Muscle layer of duodenum (tissue), 2 donors: ENCODE measurements at regions not wholly inside any gene's neighbourhood (a gene's known extent, or its start where the extent isn't known, plus 50 kb on each side); places are given as distances from the start of the nearest gene placed in this dataset.
"Not testable (repeated sequence)": the region's sequence is repeated elsewhere in the genome, so short reads cannot be mapped to it uniquely, and the experiment has no call there.

Source experiments
- H3K27ac ChIP-seq: one replicate; pipeline ENCODE4 v1.7.0; 2013; ENCODE audit warnings: mild to moderate bottlenecking, low read length
- H3K27me3 ChIP-seq: one replicate; pipeline ENCODE4 v1.7.0; 2013; ENCODE audit warnings: low read depth, mild to moderate bottlenecking, control low read depth, low read length
- H3K36me3 ChIP-seq, 2 donors: one replicate each; pipeline ENCODE4 v1.7.0; 2013; ENCODE audit warnings: low read length in 2 of 2, control low read depth in 1 of 2, mild to moderate bottlenecking in 1 of 2; ENCODE audit not compliant: insufficient read depth in 2 of 2, control insufficient read depth in 1 of 2
- H3K4me1 ChIP-seq, 2 donors: one replicate each; pipeline ENCODE4 v1.7.0; 2013; ENCODE audit warnings: low read length in 2 of 2, mild to moderate bottlenecking in 2 of 2, control low read depth in 1 of 2, moderate library complexity in 1 of 2; ENCODE audit not compliant: insufficient read depth in 2 of 2, control insufficient read depth in 1 of 2
- H3K4me3 ChIP-seq, 2 donors: one replicate each; pipeline ENCODE4 v1.7.0; 2013; ENCODE audit warnings: low read length in 2 of 2, low read depth in 1 of 2, mild to moderate bottlenecking in 1 of 2
- H3K9me3 ChIP-seq, 2 donors: one replicate each; pipeline ENCODE4 v1.7.0; 2013; ENCODE audit warnings: low read length in 2 of 2, control low read depth in 1 of 2, mild to moderate bottlenecking in 1 of 2; ENCODE audit not compliant: control insufficient read depth in 1 of 2
- donor health status: healthy.

DNA sequence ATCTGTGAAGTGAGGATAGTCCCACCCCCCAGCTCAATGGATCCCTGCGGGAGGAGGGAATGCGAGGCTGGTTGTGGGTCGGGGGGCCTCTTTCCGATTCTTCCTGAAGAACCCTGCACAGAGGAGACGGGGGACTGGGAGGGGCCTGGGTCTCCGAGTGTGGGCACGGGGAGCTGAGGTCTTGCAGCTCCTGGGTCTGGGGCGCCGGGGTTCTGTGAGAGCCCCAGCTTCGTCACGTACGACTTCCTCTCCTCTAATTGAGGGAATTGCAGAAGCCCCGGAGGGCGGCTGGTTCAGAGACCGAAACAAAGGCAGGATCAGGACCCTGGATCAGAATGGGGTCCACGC, 66.6 kb downstream of the DIO3 start:
- Histone ChIP-seq H3K9me3 (no peaks in the 10 kb centered on the region), H3K4me1 (peaks cover 0 to 13% of the 10 kb centered on the region in 2 donors), H3K27ac (no peak overlapping the region), H3K36me3 (no peaks in the 10 kb centered on the region), H3K4me3 (no peak overlapping the region), H3K27me3 (no peaks in the 10 kb centered on the region)

DNA sequence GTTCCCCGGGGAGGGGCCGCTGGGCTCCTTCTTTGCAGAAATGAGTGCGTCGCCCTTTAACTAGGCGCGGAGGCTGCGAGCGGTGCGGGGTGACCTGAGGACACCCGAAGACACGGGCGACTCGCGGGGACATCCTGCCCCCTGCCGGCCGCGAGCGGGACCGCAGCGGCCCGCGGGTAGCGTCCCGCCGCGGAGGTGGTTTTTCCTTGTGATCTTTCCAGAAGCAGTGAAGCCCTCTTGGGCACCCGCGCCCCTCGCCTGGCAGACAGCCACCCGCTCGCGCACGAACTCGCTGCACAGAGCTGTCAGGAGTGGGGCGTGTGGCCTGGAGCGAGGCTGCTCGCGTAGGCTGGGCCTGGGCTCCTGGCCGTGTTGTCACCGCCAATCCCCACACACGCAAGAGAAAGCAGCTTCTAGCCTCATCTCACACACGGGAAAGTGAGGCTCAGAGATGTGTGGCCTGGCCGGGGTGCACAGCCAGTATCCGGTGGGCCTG, 67.2 kb downstream of the DIO3 start:
- H3K9me3 ChIP-seq, result no peaks in the 10 kb centered on the region
- no peaks in the 10 kb centered on the region for H3K27me3 ChIP-seq
- H3K36me3 ChIP-seq, result no peaks in the 10 kb centered on the region
- H3K4me1 ChIP-seq, result peaks cover 0 to 13% of the 10 kb centered on the region in 2 donors
- H3K27ac ChIP-seq, result no peak overlapping the region
- peak overlapping the region; percentile 7 to 30 for H3K4me3 ChIP-seq

DNA sequence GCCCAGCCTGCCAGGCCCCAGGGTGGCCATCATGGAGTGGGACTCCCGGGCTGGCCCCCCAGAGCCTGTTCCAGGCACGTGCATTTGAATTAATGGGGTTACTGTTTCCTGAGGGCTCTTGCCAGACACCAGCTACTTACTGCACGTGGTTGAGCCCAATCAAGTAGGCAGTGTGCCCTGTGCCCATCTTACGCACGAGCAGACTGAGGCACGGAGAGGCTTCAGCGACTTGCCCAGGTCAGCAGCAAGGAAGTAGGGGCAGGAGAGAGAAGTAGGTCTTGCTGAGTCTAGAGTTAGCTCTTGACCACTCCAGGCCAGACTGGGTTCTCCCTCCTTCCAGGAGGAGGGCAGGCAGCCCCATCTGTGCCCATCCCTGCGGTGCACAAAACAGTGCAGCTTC, 67.7 kb downstream of the DIO3 start:
- H3K4me3 ChIP-seq, result peak overlapping the region; percentile 7 to 30
- no peaks in the 10 kb centered on the region for H3K27me3 ChIP-seq
- no peak overlapping the region for H3K27ac ChIP-seq
- H3K4me1 ChIP-seq, result peaks cover 0 to 13% of the 10 kb centered on the region in 2 donors
- no peaks in the 10 kb centered on the region for H3K9me3 ChIP-seq
- no peaks in the 10 kb centered on the region for H3K36me3 ChIP-seq

DNA sequence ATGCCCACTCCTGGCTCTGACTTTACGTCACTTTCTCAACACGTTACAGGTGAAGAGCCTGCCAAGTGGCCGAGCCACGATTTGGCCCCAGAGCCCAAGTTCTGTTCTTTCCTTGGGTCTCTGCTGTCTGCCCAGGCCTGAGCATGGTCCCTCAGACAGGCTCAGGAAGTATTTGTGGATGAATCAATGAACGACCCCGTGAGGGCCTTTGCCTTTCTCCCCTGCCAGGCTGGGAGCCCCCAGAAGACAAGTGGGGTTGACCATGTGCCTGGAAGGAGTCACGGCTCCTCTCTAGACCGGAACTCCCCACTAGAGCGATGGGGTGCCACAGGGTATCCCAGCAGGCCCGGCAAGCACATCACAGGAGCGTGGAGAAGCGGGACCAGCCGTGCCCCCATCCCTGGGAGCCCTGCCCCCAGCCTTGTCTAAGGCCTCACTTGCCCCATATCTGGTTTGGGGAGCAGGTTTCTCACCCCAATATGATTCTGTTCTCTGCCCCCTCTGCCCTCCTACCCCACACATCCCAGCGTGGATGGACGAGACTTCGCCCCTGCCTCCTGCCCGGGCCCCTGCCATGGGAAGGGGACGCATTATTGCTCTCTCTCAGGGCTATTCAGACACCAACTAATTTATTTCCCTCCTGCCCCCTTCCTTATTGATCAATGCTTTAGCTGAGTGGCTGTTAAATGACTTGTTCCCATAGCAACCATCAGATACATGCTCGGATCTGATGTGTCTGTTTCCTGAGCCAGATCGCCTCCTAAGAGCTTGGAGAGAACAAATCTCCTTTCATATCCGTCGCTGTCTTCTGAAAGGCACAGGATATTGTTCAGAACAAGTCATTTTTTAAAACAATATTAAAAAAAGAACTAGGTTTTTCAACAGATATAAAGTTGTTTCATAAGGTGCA, 69.0 kb downstream of the DIO3 start:
- no peak overlapping the region for H3K4me3 ChIP-seq
- H3K27ac ChIP-seq, result no peak overlapping the region
- H3K4me1 ChIP-seq, result peaks cover 0 to 13% of the 10 kb centered on the region in 2 donors
- no peaks in the 10 kb centered on the region for H3K27me3 ChIP-seq
- H3K9me3 ChIP-seq, result no peaks in the 10 kb centered on the region
- H3K36me3 ChIP-seq, result no peaks in the 10 kb centered on the region

DNA sequence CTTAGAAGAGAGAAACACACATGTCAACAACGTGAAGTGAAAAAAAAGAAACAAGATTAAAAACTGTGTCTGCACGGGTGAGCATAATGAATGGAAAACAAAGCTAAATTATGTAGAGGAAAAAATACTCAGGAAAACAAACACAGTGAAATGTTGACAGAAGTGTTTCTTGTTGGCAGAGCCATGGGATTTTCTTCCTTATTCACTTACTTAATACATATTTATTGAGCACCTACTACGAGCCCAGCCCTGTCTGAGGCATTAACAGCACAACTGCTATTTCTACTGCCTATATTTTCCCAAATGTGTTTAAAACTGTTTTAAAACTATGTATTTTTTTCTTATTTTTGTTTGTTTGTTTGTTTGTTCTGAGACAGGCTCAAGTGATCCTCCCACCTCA, 69.9 kb downstream of the DIO3 start:
- no peak overlapping the region for H3K4me3 ChIP-seq
- no peaks in the 10 kb centered on the region for H3K36me3 ChIP-seq
- H3K27ac ChIP-seq, result no peak overlapping the region
- peaks cover 0 to 13% of the 10 kb centered on the region in 2 donors for H3K4me1 ChIP-seq
- H3K9me3 ChIP-seq, result no peaks in the 10 kb centered on the region
- H3K27me3 ChIP-seq, result peaks cover 5% of the 10 kb centered on the region

DNA sequence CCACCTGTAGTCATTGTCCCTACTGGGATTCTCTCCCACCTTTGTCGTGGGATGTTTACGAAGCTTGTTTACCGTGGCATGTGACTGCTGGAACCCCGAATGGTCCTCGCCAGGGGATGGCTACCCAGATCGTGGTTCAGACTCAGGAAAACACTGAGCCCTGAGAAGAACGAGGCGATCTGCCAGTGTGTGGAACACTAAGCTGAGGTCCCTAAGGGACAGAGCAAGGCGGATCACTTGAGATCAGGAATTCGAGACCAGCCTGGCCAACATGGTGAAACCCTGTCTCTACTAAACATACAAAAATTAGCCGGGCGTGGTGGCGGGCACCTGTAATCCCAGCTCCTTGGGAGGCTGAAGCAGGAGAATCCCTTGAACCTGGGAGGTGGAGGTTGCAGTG, 70.7 kb downstream of the DIO3 start:
- H3K36me3 ChIP-seq, H3K27ac ChIP-seq, H3K9me3 ChIP-seq, H3K27me3 ChIP-seq, H3K4me3 ChIP-seq: not testable (repeated sequence)
- H3K4me1 ChIP-seq, result peaks cover 0 to 13% of the 10 kb centered on the region in 2 donors

DNA sequence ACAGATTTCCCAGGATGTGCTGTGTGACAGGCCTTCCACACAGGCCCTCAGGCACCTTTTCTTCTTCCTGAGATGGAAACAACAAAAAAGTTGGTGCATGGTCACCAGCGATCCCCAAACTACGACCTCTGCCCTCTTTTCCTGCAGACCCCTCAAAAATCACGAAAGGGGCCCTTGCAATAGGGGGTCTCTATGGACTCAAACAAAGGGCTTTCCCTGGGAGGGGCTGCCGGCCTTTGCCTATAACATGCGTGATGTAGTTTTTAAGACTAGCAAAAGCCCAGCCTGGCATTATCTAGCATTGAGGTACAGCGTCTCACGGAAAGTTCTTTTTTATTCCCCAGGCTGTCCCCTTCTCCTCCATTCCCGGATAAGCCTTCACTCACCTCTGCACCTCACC, 71.2 kb downstream of the DIO3 start:
- no peaks in the 10 kb centered on the region for H3K36me3 ChIP-seq
- no peak overlapping the region for H3K27ac ChIP-seq
- no peaks in the 10 kb centered on the region for H3K9me3 ChIP-seq
- peaks cover 5% of the 10 kb centered on the region for H3K27me3 ChIP-seq
- H3K4me3 ChIP-seq, result no peak overlapping the region
- H3K4me1 ChIP-seq, result peaks cover 0 to 13% of the 10 kb centered on the region in 2 donors

DNA sequence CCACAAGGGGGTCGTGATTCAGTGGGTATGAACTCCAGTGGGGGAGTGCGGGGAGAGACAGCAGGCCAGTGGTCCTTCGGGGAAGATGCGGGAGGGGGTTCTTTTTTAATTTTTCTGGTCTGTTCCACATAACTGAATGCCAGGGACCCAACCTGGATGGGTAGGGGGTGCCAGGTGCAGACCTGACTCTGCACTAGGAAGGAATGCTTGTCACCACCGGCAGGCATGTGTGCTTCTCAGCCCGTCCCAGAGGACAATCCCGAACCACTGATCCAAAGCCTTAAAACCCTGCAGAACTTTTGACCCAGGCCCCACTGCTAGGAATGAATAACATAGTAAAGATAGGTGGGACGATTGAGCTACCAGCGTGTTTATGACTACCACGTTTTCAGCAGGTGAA, 72.0 kb downstream of the DIO3 start:
- Histone ChIP-seq H3K36me3 (no peaks in the 10 kb centered on the region), H3K27me3 (peaks cover 5% of the 10 kb centered on the region), H3K27ac (no peak overlapping the region), H3K4me3 (no peak overlapping the region), H3K4me1 (peaks cover 0 to 6% of the 10 kb centered on the region in 2 donors), H3K9me3 (no peaks in the 10 kb centered on the region)

DNA sequence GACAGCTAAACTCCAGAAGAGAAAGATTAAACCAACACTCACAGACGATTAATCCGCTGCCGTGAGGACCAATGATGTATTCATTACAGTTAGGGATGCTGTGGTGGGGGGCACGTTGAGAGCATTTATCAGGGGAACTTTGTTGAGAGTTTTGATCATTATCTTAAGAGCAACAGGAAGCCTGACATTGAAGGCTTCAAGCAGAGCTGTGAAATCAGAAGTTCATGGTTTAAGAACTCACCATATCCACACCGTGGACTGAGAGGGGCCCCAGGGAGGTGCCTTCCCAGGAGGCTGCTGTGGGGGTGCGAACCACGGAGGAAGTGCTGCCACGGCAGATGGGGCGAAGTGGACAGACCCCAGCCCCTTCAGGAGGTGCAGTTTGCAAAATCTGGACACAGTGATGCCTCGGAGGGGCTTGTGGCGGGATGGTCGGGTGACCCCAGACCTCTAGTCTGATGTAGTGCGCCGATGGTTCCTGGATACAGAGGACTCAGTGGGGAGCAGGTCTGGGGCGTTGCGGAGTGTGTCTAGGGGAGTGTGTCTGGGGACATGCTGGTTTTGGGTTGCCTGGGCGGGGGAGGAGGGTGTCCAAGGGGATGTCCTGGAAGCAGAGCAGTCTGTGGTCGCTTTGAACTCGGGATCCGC, 73.0 kb downstream of the DIO3 start:
- H3K4me3 ChIP-seq, result no peak overlapping the region
- no peaks in the 10 kb centered on the region for H3K4me1 ChIP-seq
- H3K9me3 ChIP-seq, result no peaks in the 10 kb centered on the region
- no peak overlapping the region for H3K27ac ChIP-seq
- H3K27me3 ChIP-seq, result peaks cover 5% of the 10 kb centered on the region
- no peaks in the 10 kb centered on the region for H3K36me3 ChIP-seq

DNA sequence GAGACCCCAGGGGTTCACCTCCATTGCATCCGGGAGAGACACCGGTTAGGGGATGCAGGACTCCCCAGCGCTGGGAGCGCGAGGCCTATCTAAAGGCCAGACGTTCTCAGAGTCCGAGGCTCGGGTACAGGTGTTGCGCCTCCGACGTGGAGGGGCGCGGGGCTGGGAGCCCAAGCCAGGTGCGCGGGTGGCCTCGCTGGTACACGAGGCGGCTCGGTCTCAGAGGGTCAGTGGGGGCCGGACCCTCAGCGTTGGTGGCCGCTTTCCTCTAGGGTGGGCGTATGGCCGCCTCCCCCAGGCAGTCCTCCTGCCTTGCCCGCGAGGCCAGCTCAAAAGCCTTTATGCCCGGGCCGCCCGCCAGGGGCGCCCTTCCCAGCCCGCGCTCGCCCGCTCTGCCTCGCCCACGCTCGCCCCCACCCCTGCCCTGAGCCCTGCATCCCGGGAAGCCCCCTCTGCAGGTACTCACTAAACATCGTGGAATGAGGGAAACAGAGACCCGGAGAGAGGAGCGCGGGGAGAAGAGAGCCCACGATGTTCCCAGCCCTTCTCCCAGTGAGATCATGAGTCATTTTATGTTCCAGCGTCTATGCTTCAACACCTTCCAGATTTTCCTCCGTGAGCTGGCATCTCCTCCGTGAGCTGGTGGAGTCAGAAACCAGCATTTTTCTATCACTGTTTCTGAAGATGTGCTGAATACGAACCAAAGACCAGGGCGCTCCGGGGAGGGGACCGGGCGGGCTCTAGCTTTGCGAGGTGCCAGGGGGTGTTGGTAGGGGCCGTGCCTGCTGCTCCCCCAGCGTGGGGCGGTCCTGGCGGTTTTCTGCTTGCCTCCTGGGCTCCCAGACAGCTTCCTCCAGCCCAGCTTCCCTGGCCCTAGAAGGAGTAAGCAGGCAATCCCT, 73.8 kb downstream of the DIO3 start:
- no peaks in the 10 kb centered on the region for H3K9me3 ChIP-seq
- peaks cover 5% of the 10 kb centered on the region for H3K27me3 ChIP-seq
- H3K4me3 ChIP-seq, result no peak overlapping the region
- H3K4me1 ChIP-seq, result no peaks in the 10 kb centered on the region
- H3K27ac ChIP-seq, result no peak overlapping the region
- H3K36me3 ChIP-seq, result no peaks in the 10 kb centered on the region
